GM21390 (cell line): ENCODE measurements at regions not wholly inside any gene's neighbourhood (a gene's known extent, or its start where the extent isn't known, plus 50 kb on each side); places are given as distances from the start of the nearest gene placed in this dataset.

Experiments
- ATAC-seq: cut with Tn5 transposase; IDR thresholded peaks from one replicate; pipeline ENCODE4 v1.9.1; 2021; ENCODE audit not compliant: unreplicated experiment

- ATAC-seq = no peak
Measured at GRCh38 chr20:50416269-50417022, 93.7 kb upstream of the PTPN1 start.

DNA sequence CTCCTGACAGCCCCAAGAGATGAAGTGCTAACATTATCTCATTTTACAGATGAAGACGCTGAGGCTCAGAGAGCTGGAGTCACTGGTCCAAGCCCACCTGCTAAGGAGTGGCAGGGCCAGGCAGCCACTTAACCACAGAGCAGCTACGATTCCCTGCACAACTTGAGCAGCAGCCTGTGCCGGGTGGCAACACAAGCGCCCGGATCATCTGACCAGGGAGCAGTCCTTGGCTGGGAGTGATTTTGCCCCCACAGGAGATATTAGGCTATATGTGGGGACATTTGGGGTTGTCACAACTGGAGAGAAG lies 93.2 kb upstream of the PTPN1 start:
- ATAC-seq = no peak

DNA sequence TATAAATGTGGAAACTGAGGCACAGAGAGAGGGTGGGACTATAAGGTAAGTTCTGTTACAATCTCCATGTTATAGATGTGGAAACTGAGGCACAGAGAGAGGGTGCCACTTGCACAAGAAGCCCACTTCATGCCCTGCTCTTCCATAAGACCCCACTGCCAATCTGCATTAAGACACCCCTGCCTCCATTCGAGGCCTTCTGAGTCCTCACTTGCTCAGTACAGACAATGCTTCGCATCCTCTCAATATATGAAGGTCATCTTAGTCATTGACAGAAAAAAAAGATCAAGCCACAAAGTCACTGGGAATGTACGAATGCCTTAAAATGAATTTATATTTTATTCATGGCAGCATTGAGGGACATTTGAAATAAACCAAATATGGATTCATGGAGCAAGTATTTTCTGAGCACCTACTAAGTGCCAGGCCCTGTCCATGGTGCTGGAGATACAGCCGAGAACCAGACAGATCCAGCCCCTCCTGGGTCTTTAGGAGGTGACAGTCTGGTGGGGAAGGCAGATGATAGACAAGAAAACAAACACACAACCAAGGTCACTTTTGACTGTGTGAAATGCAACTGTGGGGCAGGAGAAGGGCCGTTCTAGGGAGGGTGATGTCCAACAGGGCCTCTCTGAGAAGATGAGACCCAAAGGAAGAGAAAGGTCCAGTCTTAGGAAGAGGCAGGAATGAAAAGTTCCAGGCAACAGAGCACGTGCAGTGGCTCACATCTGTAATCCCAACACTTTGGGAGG lies 92.5 kb upstream of the PTPN1 start:
- no peak for ATAC-seq

GRCh38 chr20:50418890-50419642 lies 91.1 kb upstream of the PTPN1 start:
- no peak for ATAC-seq

- no peak for ATAC-seq
Measured at GRCh38 chr20:50420380-50420779, 89.8 kb upstream of the PTPN1 start.

DNA sequence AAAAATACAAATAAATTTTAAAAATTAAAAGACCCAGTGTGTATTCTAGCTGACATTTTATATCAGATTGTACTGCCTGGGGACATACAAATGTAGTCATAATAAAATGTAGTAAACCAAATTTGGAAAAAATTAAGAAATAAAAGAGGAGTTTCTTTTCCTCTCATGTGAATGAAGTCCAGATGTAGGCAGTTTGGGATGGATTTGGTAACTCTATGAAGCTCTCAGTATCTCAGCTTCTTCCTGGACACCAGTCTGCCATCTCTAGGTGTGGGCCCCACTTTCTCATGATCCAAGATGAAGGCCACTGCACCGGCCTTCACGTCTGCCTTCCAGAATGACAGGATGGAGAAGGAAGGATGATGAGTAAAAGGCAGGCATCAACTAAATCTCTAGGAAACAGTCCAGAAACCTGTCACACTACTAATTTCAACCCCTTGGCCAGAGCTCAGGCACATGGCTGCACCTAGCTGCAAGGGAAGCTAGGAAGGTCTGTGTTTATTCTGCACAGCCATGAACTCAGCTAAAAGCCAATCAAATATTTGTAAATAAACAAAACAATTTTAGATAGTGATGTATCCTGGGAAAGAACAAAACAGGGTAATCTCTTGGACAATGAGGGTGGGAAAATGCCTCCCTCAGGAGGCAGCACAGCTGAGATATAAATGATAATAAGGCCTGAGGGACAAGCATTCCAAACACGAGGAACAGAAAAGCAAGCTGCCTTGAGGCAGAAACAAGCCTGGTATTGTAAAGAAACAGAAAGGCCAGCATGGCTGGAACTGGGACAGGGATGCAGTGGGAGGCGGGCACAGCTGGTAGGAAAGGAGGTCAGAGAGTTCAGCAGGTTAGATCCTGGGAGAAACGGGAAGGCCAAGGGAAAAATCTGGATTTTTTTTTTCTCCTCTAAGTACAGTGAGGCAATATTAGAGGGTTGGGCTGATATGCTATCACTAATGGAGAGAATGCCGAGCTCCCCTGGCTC lies 88.5 kb upstream of the PTPN1 start:
- no peak for ATAC-seq

- no peak for ATAC-seq
Measured at GRCh38 chr20:50423758-50424157, 86.4 kb upstream of the PTPN1 start.

GRCh38 chr20:50425076-50425475 lies 85.1 kb upstream of the PTPN1 start:
- ATAC-seq = no peak

- no peak for ATAC-seq
Measured at GRCh38 chr20:50426866-50427718, 83.1 kb upstream of the PTPN1 start.

DNA sequence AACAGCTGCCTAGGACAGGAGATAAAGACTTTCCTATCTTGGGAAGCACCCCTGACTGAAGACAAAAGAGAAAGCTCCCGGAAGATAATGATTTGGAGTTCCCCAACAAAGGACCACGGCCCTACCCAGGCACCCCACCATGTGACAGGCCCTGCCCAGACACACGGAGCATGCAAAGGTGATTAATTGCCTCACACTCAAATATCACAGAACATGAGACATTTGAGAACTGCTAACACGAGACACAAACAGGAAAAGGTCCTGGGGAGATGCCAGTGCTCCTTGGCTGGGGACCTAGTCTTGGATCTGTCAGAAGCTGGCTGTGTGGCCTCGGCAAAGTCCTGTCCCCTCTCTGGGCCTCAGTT lies 82.5 kb upstream of the PTPN1 start:
- no peak for ATAC-seq

DNA sequence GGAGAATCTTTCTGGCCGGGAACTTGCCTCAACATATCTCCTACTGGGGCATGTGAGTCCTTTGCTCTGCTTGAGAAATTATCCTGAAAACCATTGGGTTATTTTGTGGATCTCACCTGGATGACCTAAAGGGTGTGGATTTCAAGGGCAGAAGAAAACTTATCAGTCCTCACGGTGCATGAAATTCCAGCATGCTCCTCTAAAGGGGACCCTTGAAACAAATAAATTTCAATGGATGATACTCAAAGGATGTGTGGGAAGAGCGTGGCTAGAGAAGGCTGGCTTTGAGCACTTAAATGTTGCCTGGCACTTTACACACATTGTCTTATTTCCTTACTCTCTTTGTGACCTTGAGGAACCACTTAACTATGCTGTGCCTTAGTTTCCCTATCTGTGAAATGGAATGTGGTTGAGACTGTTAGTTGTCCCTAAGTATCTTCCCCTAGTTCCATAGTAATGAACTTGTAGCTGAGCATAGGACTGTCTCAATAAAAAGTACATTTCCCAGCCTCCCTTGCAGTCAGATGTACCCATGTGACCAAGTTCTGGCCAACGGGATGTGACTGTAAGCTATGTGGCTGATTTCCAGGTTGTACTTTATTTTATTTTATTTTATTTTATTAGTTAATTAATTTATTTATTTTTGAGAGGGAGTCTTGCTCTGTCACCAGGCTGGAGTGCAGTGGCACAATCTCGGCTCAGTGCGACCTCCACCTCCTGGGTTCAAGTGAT lies 81.9 kb upstream of the PTPN1 start:
- ATAC-seq = no peak

DNA sequence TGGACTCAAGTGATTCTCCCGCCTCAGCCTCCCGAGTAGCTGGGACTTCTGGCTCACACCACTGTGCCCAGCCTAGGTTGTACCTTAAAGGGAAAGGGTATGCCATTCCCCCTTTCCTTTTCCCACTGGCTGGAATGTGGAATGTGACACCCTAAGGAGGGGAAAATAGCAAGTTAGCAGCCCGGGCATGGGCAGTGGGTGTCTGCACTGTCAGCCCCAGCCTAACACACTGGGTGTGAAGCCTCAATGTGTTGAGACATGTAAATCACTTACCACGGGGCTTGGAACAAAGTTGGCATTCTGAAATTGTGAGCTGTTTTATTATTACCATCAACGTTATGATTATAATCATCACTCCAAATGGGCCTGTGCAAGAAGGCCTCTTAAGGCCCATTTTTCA lies 80.8 kb upstream of the PTPN1 start:
- no peak for ATAC-seq

- no peak for ATAC-seq
Measured at GRCh38 chr20:50431066-50431450, 79.1 kb upstream of the PTPN1 start.

DNA sequence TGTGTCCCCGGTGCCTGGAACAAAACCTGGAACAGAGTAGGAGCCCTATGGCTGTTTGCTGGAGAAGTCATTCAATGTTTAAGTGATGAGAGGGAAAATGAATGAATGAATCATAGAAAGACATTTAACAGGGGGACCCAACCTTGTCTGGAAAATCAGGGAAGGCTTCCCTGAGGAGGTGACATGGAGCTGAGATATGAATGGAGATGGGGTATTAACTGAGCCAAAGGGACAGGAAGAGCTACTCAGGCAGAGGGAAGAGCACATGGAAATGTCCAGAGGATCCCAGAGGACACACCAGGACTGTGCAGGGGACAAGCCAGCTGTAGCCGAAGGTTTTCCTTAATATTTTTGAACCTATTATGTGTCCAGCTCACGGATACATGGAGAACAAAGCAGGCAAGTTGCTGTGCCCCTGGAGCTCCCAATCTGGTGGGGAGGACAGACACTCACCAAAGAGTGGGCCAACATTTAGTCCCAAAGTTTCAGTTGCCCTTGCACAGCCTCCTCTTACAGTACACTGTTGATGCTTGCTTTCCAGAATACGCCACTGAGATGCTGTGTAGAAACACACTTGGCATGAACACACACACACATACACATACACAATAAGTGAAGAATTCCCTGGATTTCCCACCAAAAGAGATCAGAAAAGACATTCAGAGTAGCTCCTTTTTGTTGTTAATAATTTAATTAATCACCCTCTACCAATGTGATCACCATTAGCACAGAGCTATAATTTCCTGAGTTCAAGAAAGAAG lies 77.0 kb upstream of the PTPN1 start:
- ATAC-seq = no peak

GRCh38 chr20:50434321-50434652 lies 75.9 kb upstream of the PTPN1 start:
- no peak for ATAC-seq

- ATAC-seq = no peak
Measured at GRCh38 chr20:50434653-50435396, 75.4 kb upstream of the PTPN1 start.

DNA sequence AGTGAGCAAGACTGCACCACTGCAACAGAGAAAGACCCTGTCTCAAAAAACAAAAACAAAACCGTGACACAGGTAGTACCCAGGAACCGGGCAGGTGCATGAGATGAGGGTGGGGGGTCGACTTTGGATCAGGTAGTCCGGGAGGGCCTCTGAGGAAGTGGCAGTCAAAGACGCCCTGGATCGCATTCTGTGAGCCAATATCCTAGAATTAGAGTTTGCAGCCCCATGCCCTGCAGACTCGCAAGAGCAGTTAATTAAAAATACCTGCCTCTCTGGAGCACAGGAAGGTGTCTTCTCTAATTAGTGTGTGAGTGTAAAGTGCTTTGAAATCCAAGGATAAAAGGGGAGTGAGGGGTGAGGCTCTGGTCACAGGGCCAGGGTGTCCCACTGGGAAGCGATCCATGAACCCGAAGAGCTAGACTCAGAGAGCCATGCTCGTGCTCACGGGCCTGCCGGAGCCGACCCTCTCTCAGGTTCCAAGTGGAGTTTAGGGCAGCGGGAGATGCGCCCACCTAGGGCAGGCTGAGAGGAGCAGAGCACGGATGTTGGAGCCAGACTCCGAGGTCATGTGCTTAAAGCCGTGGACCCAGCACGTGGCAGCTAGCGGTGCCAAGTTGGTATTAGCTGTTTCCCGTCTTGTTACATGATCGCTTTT lies 74.7 kb upstream of the PTPN1 start:
- ATAC-seq = no peak
